ENCODE measurements at regions not wholly inside any gene's neighbourhood (a gene's known extent, or its start where the extent isn't known, plus 50 kb on each side); places are given as distances from the start of the nearest gene placed in this dataset.

- ATAC-seq: no peak
- TF ChIP-seq BACH2 (CRISPR knock-in tag; IDR thresholded peaks at IDR 0.05; ENCODE audit: borderline replicate concordance) (no peak), RARB (CRISPR knock-in tag; IDR thresholded peaks at IDR 0.05) (no peak), ZFP30 (CRISPR knock-in tag; IDR thresholded peaks at IDR 0.05) (no peak), ZNF70 (CRISPR knock-in tag; IDR thresholded peaks at IDR 0.05) (no peak), SNAI2 (CRISPR knock-in tag; IDR thresholded peaks at IDR 0.05) (no peak)
Measured at GRCh38 chr14:21988413-21988812, 314.8 kb upstream of the OR4E1 start.

GRCh38 chr14:21987937-21988336 lies 314.3 kb upstream of the OR4E1 start:
- ATAC-seq: peak; percentile 76

GRCh38 chr14:21985081-21985480 lies 311.5 kb upstream of the OR4E1 start:
- no peak for ATAC-seq
- TF ChIP-seq PPARA (CRISPR knock-in tag; IDR thresholded peaks at IDR 0.05; ENCODE audit: borderline replicate concordance): no peak
- TF ChIP-seq OSR1 (CRISPR knock-in tag; IDR thresholded peaks at IDR 0.05): no peak
- TF ChIP-seq RARB (CRISPR knock-in tag; IDR thresholded peaks at IDR 0.05): no peak
- no peak for TF ChIP-seq SNAI2 (CRISPR knock-in tag; IDR thresholded peaks at IDR 0.05)
- no peak for TF ChIP-seq CSDC2 (CRISPR knock-in tag; IDR thresholded peaks at IDR 0.05)
- no peak for TF ChIP-seq CREB5 (CRISPR knock-in tag; IDR thresholded peaks at IDR 0.05; ENCODE audit: low read depth)
- TF ChIP-seq TCF4 (CRISPR knock-in tag; IDR thresholded peaks at IDR 0.05; ENCODE audit: borderline replicate concordance): no peak
- TF ChIP-seq BACH2 (CRISPR knock-in tag; IDR thresholded peaks at IDR 0.05; ENCODE audit: borderline replicate concordance): no peak

More at GRCh38 chr14:21987937-21988336, 314.3 kb upstream of the OR4E1 start:
- TF ChIP-seq ZFP3 (CRISPR knock-in tag; IDR thresholded peaks at IDR 0.05): no peak
- no peak for TF ChIP-seq GLIS3 (CRISPR knock-in tag; IDR thresholded peaks at IDR 0.05)
- no peak for TF ChIP-seq CREB5 (CRISPR knock-in tag; IDR thresholded peaks at IDR 0.05; ENCODE audit: low read depth)
- no peak for TF ChIP-seq ZNF565 (CRISPR knock-in tag; conservative IDR thresholded peaks at IDR 0.05; ENCODE audit: low read depth)
- TF ChIP-seq ARNTL (CRISPR knock-in tag; IDR thresholded peaks at IDR 0.05; ENCODE audit: borderline replicate concordance, low read depth): no peak
- no peak for TF ChIP-seq SNAI2 (CRISPR knock-in tag; IDR thresholded peaks at IDR 0.05)

- no peak for ATAC-seq
- no peak for TF ChIP-seq CSRNP3 (CRISPR knock-in tag; IDR thresholded peaks at IDR 0.05)
- no peak for TF ChIP-seq TCF4 (CRISPR knock-in tag; IDR thresholded peaks at IDR 0.05; ENCODE audit: borderline replicate concordance)
- TF ChIP-seq ARNTL (CRISPR knock-in tag; IDR thresholded peaks at IDR 0.05; ENCODE audit: borderline replicate concordance, low read depth): no peak
Measured at GRCh38 chr14:21978999-21979314, 305.3 kb upstream of the OR4E1 start.

GRCh38 chr14:21978184-21978998 lies 304.8 kb upstream of the OR4E1 start:
- peak; percentile 60; the same call in 1 of the 3 replicates for ATAC-seq
- TF ChIP-seq SNAI2 (CRISPR knock-in tag; IDR thresholded peaks at IDR 0.05) (no peak), PATZ1 (CRISPR knock-in tag; IDR thresholded peaks at IDR 0.05; ENCODE audit: borderline replicate concordance) (no peak), ARNTL (CRISPR knock-in tag; IDR thresholded peaks at IDR 0.05; ENCODE audit: borderline replicate concordance, low read depth) (no peak), OSR1 (CRISPR knock-in tag; IDR thresholded peaks at IDR 0.05) (no peak), TOX (CRISPR knock-in tag; IDR thresholded peaks at IDR 0.05; ENCODE audit: borderline replicate concordance) (no peak), TCF4 (CRISPR knock-in tag; IDR thresholded peaks at IDR 0.05; ENCODE audit: borderline replicate concordance) (no peak), POU6F1 (CRISPR knock-in tag; IDR thresholded peaks at IDR 0.05; ENCODE audit: borderline replicate concordance, low read depth) (no peak), ZC3H10 (CRISPR knock-in tag; IDR thresholded peaks at IDR 0.05) (no peak), PPARA (CRISPR knock-in tag; IDR thresholded peaks at IDR 0.05; ENCODE audit: borderline replicate concordance) (no peak), GLIS3 (CRISPR knock-in tag; IDR thresholded peaks at IDR 0.05) (no peak), ZNF70 (CRISPR knock-in tag; IDR thresholded peaks at IDR 0.05) (no peak), CREB5 (CRISPR knock-in tag; IDR thresholded peaks at IDR 0.05; ENCODE audit: low read depth) (no peak), TSHZ2 (CRISPR knock-in tag; IDR thresholded peaks at IDR 0.05) (no peak)
